SK-N-SH (cell line): ENCODE measurements at regions not wholly inside any gene's neighbourhood (a gene's known extent, or its start where the extent isn't known, plus 50 kb on each side); places are given as distances from the start of the nearest gene placed in this dataset.

Source experiments
- CTCF ChIA-PET: fragments of 300-600, 350-600 bp; formaldehyde crosslinking; extraction: SDS; loops from one replicate; lab custom pipeline; 2021; lab: Yijun Ruan, JAX
- POLR2A ChIA-PET: fragments of 350-600 bp; sonication (Branson Sonifier 250); formaldehyde crosslinking; extraction: SDS; loops from one replicate; lab custom pipeline; 2020; ENCODE audit warnings: antibody characterized with exemption, inconsistent platforms; lab: Yijun Ruan, JAX
- DNase-seq: peaks from one replicate; pipeline ENCODE4 v3.0.0; 2012
- H2AFZ ChIP-seq: fragments of 200-600 bp; sonication (generic); 2 replicates; pipeline ENCODE4 v1.8.1; 2016; ENCODE audit warnings: antibody characterized with exemption, mild to moderate bottlenecking, low read depth
- H3F3A ChIP-seq: fragments of 200-600 bp; sonication (generic); replicated peaks from 2 replicates; pipeline ENCODE3; 2016; ENCODE audit warnings: antibody characterized with exemption, mild to moderate bottlenecking; ENCODE audit not compliant: insufficient read depth
- H3K27ac ChIP-seq, 2 experiments: fragments of 200-500 bp in 1 of 2; fragments of 200-600 bp in 1 of 2; sonication (Bioruptor generic) in 1 of 2; sonication (generic), shearing (Covaris generic) in 1 of 2; 2 replicates each; pipeline versions ENCODE4 v1.5.1 to v1.6.1; 2014 to 2016; ENCODE audit warnings: low read depth in 2 of 2, inconsistent platforms in 1 of 2, low read length in 1 of 2, mild to moderate bottlenecking in 1 of 2, mixed read lengths in 1 of 2
- H3K27me3 ChIP-seq: fragments of 200-600 bp; sonication (generic), shearing (Covaris generic); 2 replicates; pipeline ENCODE4 v1.6.1; 2016; ENCODE audit warnings: mixed run types; ENCODE audit not compliant: insufficient read depth
- H3K36me3 ChIP-seq, 2 experiments: fragments of 200-500 bp in 1 of 2; fragments of 200-600 bp in 1 of 2; sonication (Bioruptor generic) in 1 of 2; sonication (generic) in 1 of 2; replicated peaks in 1 of 2; 2 replicates each; pipeline versions ENCODE3 to v1.5.1; 2014 to 2016; ENCODE audit warnings: low read length in 1 of 2, mild to moderate bottlenecking in 1 of 2; ENCODE audit not compliant: insufficient read depth in 2 of 2, control insufficient read depth in 1 of 2
- H3K4me1 ChIP-seq, 2 experiments: fragments of 200-500 bp in 1 of 2; fragments of 200-600 bp in 1 of 2; sonication (Bioruptor generic) in 1 of 2; sonication (generic), shearing (Covaris generic) in 1 of 2; 2 replicates each; pipeline versions ENCODE4 v1.5.1 to v1.6.1; 2014 to 2016; ENCODE audit warnings: low read depth in 1 of 2, low read length in 1 of 2, mixed run types in 1 of 2; ENCODE audit not compliant: insufficient read depth in 2 of 2, control insufficient read depth in 1 of 2
- H3K4me2 ChIP-seq: fragments of 200-600 bp; sonication (generic), shearing (Covaris generic); 2 replicates; pipeline ENCODE4 v1.6.1; 2017; ENCODE audit warnings: mixed run types
- H3K4me3 ChIP-seq, 2 experiments: fragments of 200-500 bp in 1 of 2; fragments of 200-600 bp in 1 of 2; sonication (Bioruptor generic) in 1 of 2; sonication (generic), shearing (Covaris generic) in 1 of 2; 2 replicates each; pipeline versions ENCODE4 v1.5.1 to v1.8.1; 2014 to 2016; ENCODE audit warnings: low read depth in 2 of 2, inconsistent platforms in 1 of 2, low read length in 1 of 2, mild to moderate bottlenecking in 1 of 2, mixed read lengths in 1 of 2, moderate library complexity in 1 of 2
- H3K79me2 ChIP-seq: fragments of 200-600 bp; sonication (generic); 2 replicates; pipeline ENCODE4 v1.8.1; 2017; ENCODE audit warnings: mild to moderate bottlenecking; ENCODE audit not compliant: insufficient read depth
- H3K9ac ChIP-seq: fragments of 200-600 bp; sonication (generic); 2 replicates; pipeline ENCODE4 v1.6.1; 2017; ENCODE audit warnings: mixed run types
- H3K9me2 ChIP-seq: fragments of 200-600 bp; sonication (generic); 2 replicates; pipeline ENCODE4 v1.6.1; 2017; ENCODE audit warnings: mixed run types
- H3K9me3 ChIP-seq: fragments of 200-600 bp; sonication (generic); 2 replicates; pipeline ENCODE4 v1.6.1; 2017; ENCODE audit warnings: mixed run types, mild to moderate bottlenecking, moderate library complexity
- H4K20me1 ChIP-seq: fragments of 200-600 bp; sonication (generic); 2 replicates; pipeline ENCODE4 v1.6.1; 2017; ENCODE audit warnings: mild to moderate bottlenecking, mixed run types; ENCODE audit not compliant: insufficient read depth
- ELF1 ChIP-seq: IDR thresholded peaks from 2 replicates; pipeline ENCODE4 v1.4.0; 2012
- EP300 ChIP-seq, 2 experiments: IDR thresholded peaks; 2 replicates each; pipeline versions ENCODE4 v1.4.0 to v1.6.1; 2012; ENCODE audit warnings: borderline replicate concordance in 1 of 2, low read depth in 1 of 2, low read length in 1 of 2
- EZH2phosphoT487 ChIP-seq: fragments of 200-600 bp; sonication (generic); IDR thresholded peaks from 2 replicates; pipeline ENCODE4 v1.6.1; 2017; ENCODE audit warnings: low read depth, mixed run types, mild to moderate bottlenecking, antibody characterized with exemption, moderate library complexity, borderline replicate concordance
- FOSL2 ChIP-seq: IDR thresholded peaks from 2 replicates; pipeline ENCODE4 v1.4.0; 2012; ENCODE audit warnings: low read depth, mild to moderate bottlenecking, moderate library complexity, borderline replicate concordance
- FOXM1 ChIP-seq: IDR thresholded peaks from 2 replicates; pipeline ENCODE4 v1.4.0; 2012; ENCODE audit warnings: low read depth, mild to moderate bottlenecking
- GABPA ChIP-seq: IDR thresholded peaks from 2 replicates; pipeline ENCODE4 v1.4.0; 2012; ENCODE audit warnings: low read depth, mild to moderate bottlenecking
- MEF2A ChIP-seq: IDR thresholded peaks from 2 replicates; pipeline ENCODE4 v1.4.0; 2012; ENCODE audit warnings: low read depth, borderline replicate concordance
- PBX3 ChIP-seq: IDR thresholded peaks from 2 replicates; pipeline ENCODE4; 2012
- POLR2AphosphoS5 ChIP-seq: IDR thresholded peaks from 2 replicates; pipeline ENCODE4 v1.6.1; 2012; ENCODE audit warnings: low read depth, low read length
- RXRA ChIP-seq: IDR thresholded peaks from 2 replicates; pipeline ENCODE4 v1.4.0; 2012; ENCODE audit warnings: low read depth, mild to moderate bottlenecking, borderline replicate concordance
- SIN3A ChIP-seq: IDR thresholded peaks from 2 replicates; pipeline ENCODE4 v1.6.1; 2012; ENCODE audit warnings: low read depth, mild to moderate bottlenecking, low read length, moderate library complexity, borderline replicate concordance
- SMC3 ChIP-seq: IDR thresholded peaks from 2 replicates; pipeline ENCODE4 v1.6.1; 2012; ENCODE audit warnings: low read depth, low read length, improper control_type of control experiment
- TCF12 ChIP-seq: IDR thresholded peaks from 2 replicates; pipeline ENCODE4 v1.4.0; 2012
- WGBS: methylation state at CpG from one replicate; pipeline ENCODE4 v1.1.6; 2017; ENCODE audit warnings: low lambda C conversion rate; 5-methylcytosine and 5-hydroxymethylcytosine counted together
- TF ChIP-seq, protein P1 (sequence below): IDR thresholded peaks from 2 replicates; pipeline ENCODE4 v1.4.0; 2012; ENCODE audit warnings: low read depth, borderline replicate concordance
- TF ChIP-seq, protein P2 (sequence below): fragments of 200-600 bp; sonication (generic); IDR thresholded peaks from 2 replicates; pipeline ENCODE4 v1.6.1; 2017; ENCODE audit warnings: antibody characterized with exemption, mild to moderate bottlenecking, moderate library complexity
- TF ChIP-seq, protein P3 (sequence below): IDR thresholded peaks from 2 replicates; pipeline ENCODE4 v1.4.0; 2012; ENCODE audit warnings: low read depth

DNA sequence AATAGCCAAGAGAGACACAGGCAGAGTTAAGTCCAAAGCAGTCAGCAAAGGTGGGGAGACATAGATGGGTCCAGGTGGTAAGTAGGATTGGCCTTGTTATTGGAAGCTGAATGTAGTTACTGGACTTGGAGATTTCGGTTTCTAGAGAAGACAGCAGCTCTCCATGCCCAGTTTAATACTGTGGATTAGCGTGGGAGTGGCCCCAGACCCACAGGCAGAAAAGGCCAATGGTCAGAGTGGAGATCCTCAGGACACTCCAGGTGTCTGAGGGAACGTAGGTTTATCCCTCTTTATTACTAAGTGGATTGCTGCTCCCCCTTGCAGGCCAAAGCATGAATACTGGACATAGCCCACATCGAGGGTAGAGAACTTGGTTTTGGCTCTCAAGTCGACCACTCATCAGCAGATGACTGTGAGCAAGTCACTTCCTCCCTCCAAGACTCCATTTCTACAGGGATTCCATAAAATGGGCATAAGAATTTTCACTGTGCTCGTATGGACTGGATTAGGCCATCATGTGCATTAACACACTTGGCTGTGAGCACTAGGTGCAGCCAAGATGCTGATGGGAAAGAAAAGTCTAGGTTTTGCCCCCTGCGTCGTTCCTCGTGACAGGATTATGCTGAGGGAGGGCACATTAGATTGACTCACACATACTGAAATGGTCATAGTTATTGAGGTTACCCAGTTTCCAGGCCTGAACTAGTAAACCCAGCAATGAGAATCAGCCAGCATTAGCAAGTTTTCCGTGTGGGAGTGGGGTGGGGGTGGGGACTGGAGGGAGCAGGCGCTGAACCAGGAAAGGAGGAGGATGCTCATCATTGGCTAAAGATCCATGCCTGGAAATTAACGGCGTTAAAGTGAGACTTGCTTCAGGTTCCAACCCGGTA, 225.2 kb upstream of the TPRG1 start:
- no peak for DNase-seq
- Histone ChIP-seq H4K20me1 (no peaks in the 10 kb centered on the region), H2AFZ (peak overlapping the region; percentile 75; the same call in 1 of the 2 replicates), H3K9me3 (no peaks in the 10 kb centered on the region), H3K27ac (peak overlapping the region; percentile 85 to 93; a peak in 3 of 4 replicates), H3K79me2 (no peaks in the 10 kb centered on the region), H3K9me2 (no peaks in the 10 kb centered on the region), H3K36me3 (no peaks in the 10 kb centered on the region), H3K4me1 (peaks cover 24 to 30% of the 10 kb centered on the region in 2 experiments; a peak in 3 of 4 replicates), H3K4me3 (peak overlapping the region; percentile 51 to 61), H3F3A (peaks cover 17% of the 10 kb centered on the region), H3K27me3 (no peaks in the 10 kb centered on the region), H3K9ac (peak overlapping the region; percentile 65; the same call in 1 of the 2 replicates), H3K4me2 (peak overlapping the region; percentile 78)
- WGBS = 53% methylated on average over 14 of the region's 14 CpGs
- CTCF ChIA-PET = interaction anchor here (0.5 to 3.2 kb wide), 20 partner anchors 8 to 1208 kb away, joined by 3 to 15 read pairs (median 4); no protein-coding TSS in a partner anchor
- POLR2A ChIA-PET = no interaction called here
- TF ChIP-seq, protein P1, sequence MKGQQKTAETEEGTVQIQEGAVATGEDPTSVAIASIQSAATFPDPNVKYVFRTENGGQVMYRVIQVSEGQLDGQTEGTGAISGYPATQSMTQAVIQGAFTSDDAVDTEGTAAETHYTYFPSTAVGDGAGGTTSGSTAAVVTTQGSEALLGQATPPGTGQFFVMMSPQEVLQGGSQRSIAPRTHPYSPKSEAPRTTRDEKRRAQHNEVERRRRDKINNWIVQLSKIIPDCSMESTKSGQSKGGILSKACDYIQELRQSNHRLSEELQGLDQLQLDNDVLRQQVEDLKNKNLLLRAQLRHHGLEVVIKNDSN = no peak
- TF ChIP-seq TCF12 (no peak), FOSL2 (no peak), ELF1 (no peak)

- Histone ChIP-seq H3K4me1 (peaks cover 24 to 30% of the 10 kb centered on the region in 2 experiments; a peak in 3 of 4 replicates), H3K9me2 (no peaks in the 10 kb centered on the region), H4K20me1 (no peaks in the 10 kb centered on the region), H3K9me3 (no peaks in the 10 kb centered on the region), H3K4me3 (peak overlapping the region; percentile 51 to 61), H2AFZ (peak overlapping the region; percentile 75), H3K4me2 (peak overlapping the region; percentile 78), H3K9ac (peak overlapping the region; percentile 65), H3K27me3 (no peaks in the 10 kb centered on the region), H3K27ac (peak overlapping the region; percentile 85 to 93), H3F3A (peaks cover 17% of the 10 kb centered on the region), H3K79me2 (no peaks in the 10 kb centered on the region), H3K36me3 (no peaks in the 10 kb centered on the region)
- ChIA-PET CTCF (interaction anchor here (0.5 to 2.0 kb wide), 19 partner anchors 9 to 1209 kb away, joined by 3 to 13 read pairs (median 4); no protein-coding TSS in a partner anchor), POLR2A (no interaction called here)
- DNase-seq = peak; percentile 86
- WGBS = 3% methylated on average over 27 of the region's 48 CpGs
- TF ChIP-seq GABPA (no peak), PBX3 (peak; percentile 70), SIN3A (no peak), RXRA (peak; percentile 65; the same call in 1 of the 2 replicates), POLR2AphosphoS5 (peak; percentile 19), ELF1 (no peak), TCF12 (peak; percentile 86), EZH2phosphoT487 (no peak), MEF2A (peak; percentile 73; the same call in 1 of the 2 replicates), EP300 (IDR thresholded peaks at IDR 0.05; ENCODE audit: borderline replicate concordance in 1 of 2, low read depth in 1 of 2, low read length in 1 of 2) (peak; percentile 36 to 60; a peak in 2 of 4 replicates), FOSL2 (no peak), FOXM1 (no peak; the same call in 1 of the 2 replicates), SMC3 (peak; percentile 28; the same call in 1 of the 2 replicates)
- TF ChIP-seq, protein P1 = no peak
- TF ChIP-seq, protein P2, sequence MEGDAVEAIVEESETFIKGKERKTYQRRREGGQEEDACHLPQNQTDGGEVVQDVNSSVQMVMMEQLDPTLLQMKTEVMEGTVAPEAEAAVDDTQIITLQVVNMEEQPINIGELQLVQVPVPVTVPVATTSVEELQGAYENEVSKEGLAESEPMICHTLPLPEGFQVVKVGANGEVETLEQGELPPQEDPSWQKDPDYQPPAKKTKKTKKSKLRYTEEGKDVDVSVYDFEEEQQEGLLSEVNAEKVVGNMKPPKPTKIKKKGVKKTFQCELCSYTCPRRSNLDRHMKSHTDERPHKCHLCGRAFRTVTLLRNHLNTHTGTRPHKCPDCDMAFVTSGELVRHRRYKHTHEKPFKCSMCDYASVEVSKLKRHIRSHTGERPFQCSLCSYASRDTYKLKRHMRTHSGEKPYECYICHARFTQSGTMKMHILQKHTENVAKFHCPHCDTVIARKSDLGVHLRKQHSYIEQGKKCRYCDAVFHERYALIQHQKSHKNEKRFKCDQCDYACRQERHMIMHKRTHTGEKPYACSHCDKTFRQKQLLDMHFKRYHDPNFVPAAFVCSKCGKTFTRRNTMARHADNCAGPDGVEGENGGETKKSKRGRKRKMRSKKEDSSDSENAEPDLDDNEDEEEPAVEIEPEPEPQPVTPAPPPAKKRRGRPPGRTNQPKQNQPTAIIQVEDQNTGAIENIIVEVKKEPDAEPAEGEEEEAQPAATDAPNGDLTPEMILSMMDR = peak; percentile 56
- TF ChIP-seq, protein P3, sequence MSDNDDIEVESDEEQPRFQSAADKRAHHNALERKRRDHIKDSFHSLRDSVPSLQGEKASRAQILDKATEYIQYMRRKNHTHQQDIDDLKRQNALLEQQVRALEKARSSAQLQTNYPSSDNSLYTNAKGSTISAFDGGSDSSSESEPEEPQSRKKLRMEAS = 0 out of 2 replicates have a peak, but pooled peaks have one; percentile 28
Measured at GRCh38 chr3:188947401-188948280, 224.1 kb upstream of the TPRG1 start.
